KOPT-K1 (cell line): ENCODE measurements at regions not wholly inside any gene's neighbourhood (a gene's known extent, or its start where the extent isn't known, plus 50 kb on each side); places are given as distances from the start of the nearest gene placed in this dataset.

Source experiments
- H3K27ac ChIP-seq: fragments of 200-600 bp; sonication (generic); 2 replicates; pipeline ENCODE4 v1.5.1; 2016; ENCODE audit warnings: antibody characterized with exemption, mild to moderate bottlenecking, low read depth, low read length; ENCODE audit not compliant: poor library complexity, severe bottlenecking
- H3K36me3 ChIP-seq: fragments of 200-600 bp; sonication (generic); 2 replicates; pipeline ENCODE4 v1.5.1; 2017; ENCODE audit warnings: antibody characterized with exemption, mild to moderate bottlenecking, low read length, moderate library complexity; ENCODE audit not compliant: insufficient read depth
- H3K9me3 ChIP-seq: fragments of 200-600 bp; sonication (generic); 2 replicates; pipeline ENCODE4 v1.5.1; 2017; ENCODE audit warnings: antibody characterized with exemption, low read length, mild to moderate bottlenecking; ENCODE audit not compliant: insufficient read depth, poor library complexity, severe bottlenecking

- peaks cover 27% of the 10 kb centered on the region for H3K9me3 ChIP-seq
- H3K27ac ChIP-seq, result no peak overlapping the region
These were observed 67.1 kb upstream of the PIK3CG start for GRCh38 chr7:106797937-106798336.

DNA sequence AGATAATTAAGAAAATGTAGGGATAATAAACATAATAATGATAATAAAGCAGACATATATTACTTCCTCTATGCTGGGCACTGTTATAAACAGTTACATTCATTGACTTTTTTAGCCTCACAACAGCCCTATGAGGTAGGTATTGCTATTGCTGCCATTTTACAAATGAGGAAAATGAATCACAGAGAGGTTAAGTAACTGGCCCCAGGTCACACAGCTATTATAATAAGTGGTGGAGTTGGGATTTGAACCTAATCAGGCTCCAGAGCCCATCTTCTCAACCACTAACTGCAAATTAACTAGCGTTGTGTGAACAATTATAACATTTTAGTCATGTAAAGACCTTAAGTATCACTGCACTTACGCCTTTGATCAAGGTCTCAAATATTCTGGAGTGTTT, 62.5 kb upstream of the PIK3CG start:
- no peak overlapping the region for H3K27ac ChIP-seq

More at GRCh38 chr7:106797937-106798336, 67.1 kb upstream of the PIK3CG start:
- no peaks in the 10 kb centered on the region for H3K36me3 ChIP-seq

DNA sequence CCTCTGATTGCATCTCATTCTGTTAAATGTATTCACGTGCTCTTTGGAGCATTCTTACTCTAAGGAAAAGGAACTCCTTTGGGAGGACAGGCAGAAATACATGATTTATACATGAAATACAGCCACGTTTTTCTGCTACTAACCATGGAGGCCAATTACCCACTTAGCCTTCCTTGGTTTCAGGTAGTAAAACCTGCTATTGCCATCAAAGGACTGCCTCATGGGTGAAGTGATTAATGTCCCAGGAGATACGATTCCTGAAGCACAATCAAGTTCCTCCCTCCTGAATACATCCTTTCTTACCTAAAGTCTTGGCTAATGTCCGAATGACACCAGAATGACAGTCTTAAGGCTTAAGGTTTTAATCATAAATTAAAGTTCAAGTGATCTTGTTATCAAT, 58.5 kb upstream of the PIK3CG start:
- H3K27ac ChIP-seq, result no peak overlapping the region
- no peaks in the 10 kb centered on the region for H3K9me3 ChIP-seq
- H3K36me3 ChIP-seq, result no peaks in the 10 kb centered on the region

More for the DNA sequence above, 62.5 kb upstream of the PIK3CG start:
- H3K36me3 ChIP-seq, result no peaks in the 10 kb centered on the region
- H3K9me3 ChIP-seq, result peaks cover 18% of the 10 kb centered on the region

- Histone ChIP-seq H3K36me3 (no peaks in the 10 kb centered on the region), H3K9me3 (no peaks in the 10 kb centered on the region), H3K27ac (no peak overlapping the region)
These were observed 57.6 kb upstream of the PIK3CG start for GRCh38 chr7:106807474-106807873.

DNA sequence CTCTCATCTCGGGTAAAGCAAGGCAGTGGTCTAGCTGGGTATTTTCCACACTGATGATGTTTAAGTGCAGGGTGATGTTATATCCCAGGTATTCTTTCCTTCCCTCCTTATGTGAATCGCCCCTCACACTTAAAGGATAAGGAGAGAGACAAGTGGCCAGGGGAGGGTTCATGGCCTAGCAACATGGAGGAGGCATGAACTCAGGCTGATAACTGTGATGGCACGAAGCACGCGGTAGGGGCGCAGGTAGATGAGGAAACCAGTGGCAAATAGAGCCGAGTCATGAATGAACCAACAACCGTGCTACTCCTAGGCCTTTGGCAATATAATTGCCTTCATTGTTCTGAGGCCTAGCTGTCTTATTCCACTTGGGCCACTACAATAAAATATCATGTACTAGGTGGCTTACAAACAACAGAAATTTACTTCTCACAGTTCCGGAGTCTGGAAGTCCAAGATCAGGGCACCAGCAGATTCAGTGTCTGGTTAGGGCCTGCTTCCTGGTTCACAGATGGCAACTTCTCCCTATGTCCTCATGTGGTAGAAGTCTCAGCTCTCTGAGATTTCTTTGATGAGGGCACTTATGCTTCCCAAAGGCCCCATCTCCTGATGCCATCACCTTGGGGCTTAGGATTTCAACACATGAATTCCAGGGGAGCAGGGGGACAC, 56.0 kb upstream of the PIK3CG start:
- H3K9me3 ChIP-seq, result no peaks in the 10 kb centered on the region
- H3K27ac ChIP-seq, result no peak overlapping the region
- H3K36me3 ChIP-seq, result no peaks in the 10 kb centered on the region

- H3K36me3 ChIP-seq, result no peaks in the 10 kb centered on the region
- no peaks in the 10 kb centered on the region for H3K9me3 ChIP-seq
- H3K27ac ChIP-seq, result no peak overlapping the region
These were observed 53.6 kb upstream of the PIK3CG start for GRCh38 chr7:106811472-106811871.

DNA sequence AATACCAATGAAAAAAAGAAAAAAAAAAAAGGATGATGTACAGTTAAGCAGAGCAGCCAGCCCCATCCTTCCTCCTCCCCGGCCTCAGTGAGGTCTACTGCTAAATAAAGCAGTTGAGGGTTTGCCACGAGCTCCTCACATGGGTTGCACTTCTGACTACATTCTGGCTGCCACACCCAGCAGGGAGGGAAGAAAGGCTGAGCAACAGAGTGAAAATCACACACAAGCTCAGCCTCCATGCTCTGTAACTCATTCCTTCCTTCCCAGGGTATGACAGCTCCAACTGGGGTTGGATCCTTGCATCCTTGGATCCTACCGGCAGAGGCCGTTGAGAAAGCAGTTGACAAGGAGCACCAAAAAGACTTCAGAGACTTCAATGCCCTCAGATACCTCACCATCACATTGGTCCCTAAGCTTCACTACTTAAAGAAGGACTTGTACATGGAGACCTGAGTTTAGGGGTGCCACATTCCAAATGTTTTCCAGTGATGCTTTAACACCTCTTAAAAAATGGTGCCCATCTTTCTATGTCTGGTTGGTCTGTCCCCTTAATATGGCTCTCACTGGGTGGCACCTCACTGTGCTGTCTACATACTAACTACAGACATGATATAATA, 52.9 kb upstream of the PIK3CG start:
- H3K9me3 ChIP-seq, result no peaks in the 10 kb centered on the region
- H3K36me3 ChIP-seq, result no peaks in the 10 kb centered on the region
- H3K27ac ChIP-seq, result no peak overlapping the region

DNA sequence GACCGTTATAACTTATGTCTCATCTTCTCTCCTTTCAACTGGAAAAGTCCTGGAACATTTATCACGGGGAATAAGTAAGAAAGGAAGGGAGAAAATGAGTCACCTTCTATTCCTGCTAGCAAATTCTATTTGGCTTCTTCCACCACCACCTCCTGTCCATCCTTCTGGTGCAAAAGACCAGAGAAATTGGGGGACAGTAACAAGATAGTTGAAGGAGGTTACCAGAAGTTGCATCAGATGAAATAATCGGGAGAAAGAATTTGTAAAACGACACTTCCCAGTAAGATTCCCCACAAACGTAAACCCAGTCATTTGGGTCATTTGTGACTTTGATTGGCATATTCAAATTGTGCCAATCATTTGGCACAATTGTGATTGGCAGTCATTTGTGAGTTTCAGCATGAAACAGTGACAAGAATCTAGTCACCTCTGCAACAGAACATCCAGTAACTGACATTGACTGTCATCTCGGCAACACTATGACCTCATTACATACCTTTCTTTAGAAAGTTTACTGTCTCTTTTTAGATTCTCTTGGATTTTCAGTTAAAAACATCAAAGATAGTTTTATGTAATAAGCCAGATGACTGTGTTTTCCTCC, 51.3 kb upstream of the PIK3CG start:
- Histone ChIP-seq H3K9me3 (no peaks in the 10 kb centered on the region), H3K27ac (no peak overlapping the region), H3K36me3 (no peaks in the 10 kb centered on the region)

- no peaks in the 10 kb centered on the region for H3K36me3 ChIP-seq
- no peak overlapping the region for H3K27ac ChIP-seq
- no peaks in the 10 kb centered on the region for H3K9me3 ChIP-seq
These were observed 50.2 kb upstream of the PIK3CG start for GRCh38 chr7:106814887-106815286.
